ENCODE measurements at regions not wholly inside any gene's neighbourhood (a gene's known extent, or its start where the extent isn't known, plus 50 kb on each side); places are given as distances from the start of the nearest gene placed in this dataset.

- no peak overlapping the region for H3K4me3 ChIP-seq
- DNase-seq: no peak
- no peaks in the 10 kb centered on the region for H3K9me3 ChIP-seq (replicated peaks in 1 of 3)
- H3K27ac ChIP-seq: no peak overlapping the region
- intact Hi-C loops (cut with DNase I): no loop called here
- H3K27me3 ChIP-seq: peaks cover 13% of the 10 kb centered on the region
- TF ChIP-seq POLR2A (IDR thresholded peaks at IDR 0.05) (no peak), CTCF (IDR thresholded peaks at IDR 0.05) (no peak)
- H3K36me3 ChIP-seq (replicated peaks in 1 of 2): no peaks in the 10 kb centered on the region
- no peaks in the 10 kb centered on the region for H3K4me1 ChIP-seq (replicated peaks in 1 of 2)
- 60 to 74% (median 70%) methylated on average over 1 of the region's 1 CpG for WGBS, 4 donors
Observed at GRCh38 chr22:22414266-22414665, 94.3 kb downstream of the ZNF280B start.

DNA sequence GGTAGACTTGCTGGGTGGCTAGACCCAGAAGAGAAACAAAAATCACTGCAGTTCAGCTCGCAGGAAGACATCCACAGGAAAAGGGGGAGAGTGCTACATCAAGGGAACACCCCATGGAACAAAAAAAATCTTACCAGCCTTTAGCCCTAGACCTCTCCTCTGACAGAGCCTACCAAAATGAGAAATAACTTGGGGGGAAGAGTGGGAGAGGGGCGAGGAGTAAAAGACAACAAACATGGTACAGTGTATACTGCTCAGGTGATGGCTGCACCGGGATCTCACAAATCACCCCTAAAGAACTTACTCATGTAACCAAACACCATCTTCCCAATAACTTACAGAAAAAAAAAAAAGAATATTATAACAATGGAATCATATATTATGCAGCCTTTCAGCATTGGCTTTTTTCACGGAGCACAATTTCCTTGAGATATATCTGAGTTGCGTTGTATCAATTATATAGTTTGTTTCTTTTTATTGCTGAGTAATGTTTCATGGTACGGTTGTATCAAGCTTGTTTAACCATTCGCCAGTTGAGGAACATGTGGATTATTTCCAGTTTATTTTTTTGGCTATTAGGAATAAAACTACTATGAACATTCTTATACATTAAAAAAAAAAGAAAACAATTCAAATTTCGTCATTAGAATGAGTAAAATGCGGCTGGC lies 90.9 kb downstream of the ZNF280B start:
- intact Hi-C loops (cut with DNase I): no loop called here
- no peak for TF ChIP-seq CTCF (IDR thresholded peaks at IDR 0.05)
- Histone ChIP-seq H3K36me3 (replicated peaks in 1 of 2) (no peaks in the 10 kb centered on the region), H3K9me3 (replicated peaks in 1 of 3) (no peaks in the 10 kb centered on the region), H3K4me3 (no peak overlapping the region), H3K27ac (no peak overlapping the region), H3K27me3 (peaks cover 11% of the 10 kb centered on the region), H3K4me1 (replicated peaks in 1 of 2) (no peaks in the 10 kb centered on the region)
- WGBS, 4 donors: 75 to 80% (median 79%) methylated on average over 9 of the region's 9 CpGs
- no peak for DNase-seq

GRCh38 chr22:22418163-22418549 lies 90.4 kb downstream of the ZNF280B start:
- no peak overlapping the region for H3K27ac ChIP-seq
- H3K36me3 ChIP-seq (replicated peaks in 1 of 2): no peaks in the 10 kb centered on the region
- H3K27me3 ChIP-seq: peaks cover 9% of the 10 kb centered on the region
- no peaks in the 10 kb centered on the region for H3K9me3 ChIP-seq (replicated peaks in 1 of 3)
- TF ChIP-seq CTCF (IDR thresholded peaks at IDR 0.05) (no peak), POLR2A (IDR thresholded peaks at IDR 0.05) (no peak)
- no peak overlapping the region for H3K4me3 ChIP-seq
- DNase-seq: no peak
- intact Hi-C loops (cut with DNase I): no loop called here
- no peaks in the 10 kb centered on the region for H3K4me1 ChIP-seq (replicated peaks in 1 of 2)
- 81 to 93% (median 85%) methylated on average over 2 of the region's 2 CpGs for WGBS, 4 donors

DNA sequence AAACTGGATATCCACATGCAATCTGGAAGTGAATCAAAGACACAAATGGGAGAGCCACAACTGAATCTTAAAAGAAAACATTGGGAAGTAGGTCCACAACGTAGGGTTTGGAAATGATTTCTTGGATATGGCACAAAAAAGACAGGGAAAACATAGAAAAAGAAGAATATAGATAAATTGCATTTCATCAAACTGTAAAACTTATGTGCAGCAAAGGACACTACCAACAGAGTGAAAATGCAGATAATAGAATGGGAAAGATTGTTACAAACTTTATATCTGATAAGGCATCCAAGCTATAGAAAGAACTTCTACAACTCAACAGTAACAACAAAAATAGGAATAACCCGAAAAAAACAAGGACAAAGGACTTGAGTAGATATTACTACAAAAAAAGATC lies 89.6 kb downstream of the ZNF280B start:
- WGBS, 4 donors: 59 to 64% (median 61%) methylated on average over 2 of the region's 2 CpGs
- peaks cover 9% of the 10 kb centered on the region for H3K27me3 ChIP-seq
- intact Hi-C loops (cut with DNase I): no loop called here
- H3K27ac ChIP-seq: no peak overlapping the region
- H3K36me3 ChIP-seq (replicated peaks in 1 of 2): no peaks in the 10 kb centered on the region
- no peak for TF ChIP-seq CTCF (IDR thresholded peaks at IDR 0.05)
- TF ChIP-seq POLR2A (IDR thresholded peaks at IDR 0.05): no peak
- H3K9me3 ChIP-seq (replicated peaks in 1 of 3): no peaks in the 10 kb centered on the region
- no peak for DNase-seq
- no peaks in the 10 kb centered on the region for H3K4me1 ChIP-seq (replicated peaks in 1 of 2)
- no peak overlapping the region for H3K4me3 ChIP-seq

All from adrenal gland (tissue), 9 donors.